ENCODE measurements at regions not wholly inside any gene's neighbourhood (a gene's known extent, or its start where the extent isn't known, plus 50 kb on each side); places are given as distances from the start of the nearest gene placed in this dataset.

- no peak for TF ChIP-seq POLR2A (IDR thresholded peaks at IDR 0.05)
- TF ChIP-seq, protein P1, sequence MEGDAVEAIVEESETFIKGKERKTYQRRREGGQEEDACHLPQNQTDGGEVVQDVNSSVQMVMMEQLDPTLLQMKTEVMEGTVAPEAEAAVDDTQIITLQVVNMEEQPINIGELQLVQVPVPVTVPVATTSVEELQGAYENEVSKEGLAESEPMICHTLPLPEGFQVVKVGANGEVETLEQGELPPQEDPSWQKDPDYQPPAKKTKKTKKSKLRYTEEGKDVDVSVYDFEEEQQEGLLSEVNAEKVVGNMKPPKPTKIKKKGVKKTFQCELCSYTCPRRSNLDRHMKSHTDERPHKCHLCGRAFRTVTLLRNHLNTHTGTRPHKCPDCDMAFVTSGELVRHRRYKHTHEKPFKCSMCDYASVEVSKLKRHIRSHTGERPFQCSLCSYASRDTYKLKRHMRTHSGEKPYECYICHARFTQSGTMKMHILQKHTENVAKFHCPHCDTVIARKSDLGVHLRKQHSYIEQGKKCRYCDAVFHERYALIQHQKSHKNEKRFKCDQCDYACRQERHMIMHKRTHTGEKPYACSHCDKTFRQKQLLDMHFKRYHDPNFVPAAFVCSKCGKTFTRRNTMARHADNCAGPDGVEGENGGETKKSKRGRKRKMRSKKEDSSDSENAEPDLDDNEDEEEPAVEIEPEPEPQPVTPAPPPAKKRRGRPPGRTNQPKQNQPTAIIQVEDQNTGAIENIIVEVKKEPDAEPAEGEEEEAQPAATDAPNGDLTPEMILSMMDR (IDR thresholded peaks at IDR 0.05) = no peak
- Histone ChIP-seq H3K4me3 (no peak overlapping the region), H3K36me3 (no peaks in the 10 kb centered on the region), H3K4me1 (no peaks in the 10 kb centered on the region), H3K27ac (no peak overlapping the region), H3K9me3 (no peaks in the 10 kb centered on the region), H3K27me3 (no peaks in the 10 kb centered on the region)
- DNase-seq = no peak
Measured at GRCh38 chr16:77618951-77619350, 103.4 kb upstream of the NUDT7 start.

GRCh38 chr16:77624085-77624484 lies 98.2 kb upstream of the NUDT7 start:
- Histone ChIP-seq H3K36me3 (no peaks in the 10 kb centered on the region), H3K4me3 (no peak overlapping the region), H3K27ac (no peak overlapping the region), H3K4me1 (no peaks in the 10 kb centered on the region), H3K9me3 (no peaks in the 10 kb centered on the region), H3K27me3 (no peaks in the 10 kb centered on the region)
- TF ChIP-seq, protein P1 (IDR thresholded peaks at IDR 0.05) = no peak
- no peak for TF ChIP-seq POLR2A (IDR thresholded peaks at IDR 0.05)
- DNase-seq = no peak

DNA sequence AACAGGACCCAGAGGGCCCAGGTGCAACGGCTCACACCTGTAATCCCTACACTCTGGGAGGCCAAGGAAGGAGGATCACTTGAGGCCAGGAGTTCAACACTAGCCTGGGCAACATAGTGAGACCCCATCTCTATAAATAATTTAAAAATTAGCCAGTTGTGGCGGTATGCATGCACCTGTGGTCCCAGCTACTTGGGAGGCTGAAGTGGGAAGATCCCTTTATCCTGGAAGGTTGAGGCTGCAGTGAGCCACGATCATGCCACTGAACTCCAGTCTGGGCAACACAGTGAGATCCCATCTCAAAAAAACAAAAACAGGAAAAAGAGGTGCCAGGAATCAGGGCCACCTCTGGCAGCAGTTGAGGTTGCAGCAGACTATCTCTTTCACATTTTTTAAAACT lies 85.7 kb upstream of the NUDT7 start:
- H3K9me3 ChIP-seq = no peaks in the 10 kb centered on the region
- no peak overlapping the region for H3K27ac ChIP-seq
- no peaks in the 10 kb centered on the region for H3K36me3 ChIP-seq
- TF ChIP-seq, protein P1 (IDR thresholded peaks at IDR 0.05) = no peak
- TF ChIP-seq POLR2A (IDR thresholded peaks at IDR 0.05) = no peak
- DNase-seq = no peak
- no peaks in the 10 kb centered on the region for H3K27me3 ChIP-seq
- no peak overlapping the region for H3K4me3 ChIP-seq
- no peaks in the 10 kb centered on the region for H3K4me1 ChIP-seq

DNA sequence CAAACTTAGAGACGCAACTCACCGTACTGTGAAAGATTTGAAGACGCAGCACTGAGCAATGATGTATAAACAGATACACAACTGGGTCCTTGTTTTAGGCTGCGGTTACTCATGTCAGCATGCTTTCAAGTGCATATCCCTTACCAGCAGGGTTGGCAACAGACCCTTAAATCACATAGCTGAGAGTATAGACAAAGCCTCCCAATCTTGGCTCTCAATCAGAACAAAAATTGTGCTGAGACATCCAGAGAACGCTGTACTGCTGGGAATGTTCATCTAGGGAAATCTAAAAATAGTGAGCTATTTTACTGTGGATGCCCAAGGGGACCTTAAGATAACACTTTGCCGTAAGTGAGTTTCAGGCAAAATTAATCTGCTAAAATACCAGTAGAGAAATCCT lies 84.4 kb upstream of the NUDT7 start:
- Histone ChIP-seq H3K27ac (no peak overlapping the region), H3K9me3 (no peaks in the 10 kb centered on the region), H3K36me3 (no peaks in the 10 kb centered on the region), H3K4me1 (no peaks in the 10 kb centered on the region), H3K27me3 (no peaks in the 10 kb centered on the region), H3K4me3 (no peak overlapping the region)
- no peak for DNase-seq
- TF ChIP-seq, protein P1 (IDR thresholded peaks at IDR 0.05) = no peak
- TF ChIP-seq POLR2A (IDR thresholded peaks at IDR 0.05) = no peak

GRCh38 chr16:77643176-77643575 lies 79.1 kb upstream of the NUDT7 start:
- Histone ChIP-seq H3K4me3 (no peak overlapping the region), H3K27ac (no peak overlapping the region), H3K27me3 (no peaks in the 10 kb centered on the region), H3K36me3 (no peaks in the 10 kb centered on the region), H3K4me1 (no peaks in the 10 kb centered on the region), H3K9me3 (no peaks in the 10 kb centered on the region)
- DNase-seq = no peak
- TF ChIP-seq, protein P1 (IDR thresholded peaks at IDR 0.05) = no peak
- no peak for TF ChIP-seq POLR2A (IDR thresholded peaks at IDR 0.05)

DNA sequence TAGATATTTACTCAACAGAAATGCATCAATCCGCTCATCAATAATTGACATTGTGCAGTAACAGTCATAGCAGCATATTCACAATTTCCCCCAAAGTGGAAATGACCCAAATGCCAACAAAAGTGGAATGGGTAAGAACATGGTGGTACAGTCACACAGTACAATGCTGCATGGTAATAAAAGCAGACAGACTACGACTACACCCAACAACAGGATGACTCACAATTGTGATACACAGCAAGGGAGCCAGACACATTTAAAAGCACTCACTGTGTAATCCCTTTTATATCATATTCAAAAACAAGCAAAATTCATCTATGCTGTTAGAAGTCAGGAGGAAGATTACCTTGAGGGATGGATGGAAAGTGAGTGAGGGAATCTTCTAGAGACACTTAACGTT lies 76.5 kb upstream of the NUDT7 start:
- no peak overlapping the region for H3K4me3 ChIP-seq
- H3K9me3 ChIP-seq = no peaks in the 10 kb centered on the region
- no peaks in the 10 kb centered on the region for H3K4me1 ChIP-seq
- H3K27ac ChIP-seq = no peak overlapping the region
- H3K36me3 ChIP-seq = no peaks in the 10 kb centered on the region
- no peaks in the 10 kb centered on the region for H3K27me3 ChIP-seq
- TF ChIP-seq, protein P1 (IDR thresholded peaks at IDR 0.05) = no peak
- TF ChIP-seq POLR2A (IDR thresholded peaks at IDR 0.05) = no peak
- DNase-seq = no peak

Data from Peyer's patch (tissue), 4 donors.